C4-2B (cell line): ENCODE measurements at regions not wholly inside any gene's neighbourhood (a gene's known extent, or its start where the extent isn't known, plus 50 kb on each side); places are given as distances from the start of the nearest gene placed in this dataset.

Experiments used
- ZFX ChIP-seq: fragments of 450-650 bp; IDR thresholded peaks from 2 replicates; pipeline ENCODE4 v1.6.1; 2017
- TF ChIP-seq, protein P1 (sequence below): fragments of 450-650 bp; conservative IDR thresholded peaks from 2 replicates; pipeline ENCODE4 v1.5.1; 2017; ENCODE audit warnings: mild to moderate bottlenecking

GRCh38 chr7:15998617-15999016 lies 312.1 kb upstream of the MEOX2 start:
- TF ChIP-seq, protein P1, sequence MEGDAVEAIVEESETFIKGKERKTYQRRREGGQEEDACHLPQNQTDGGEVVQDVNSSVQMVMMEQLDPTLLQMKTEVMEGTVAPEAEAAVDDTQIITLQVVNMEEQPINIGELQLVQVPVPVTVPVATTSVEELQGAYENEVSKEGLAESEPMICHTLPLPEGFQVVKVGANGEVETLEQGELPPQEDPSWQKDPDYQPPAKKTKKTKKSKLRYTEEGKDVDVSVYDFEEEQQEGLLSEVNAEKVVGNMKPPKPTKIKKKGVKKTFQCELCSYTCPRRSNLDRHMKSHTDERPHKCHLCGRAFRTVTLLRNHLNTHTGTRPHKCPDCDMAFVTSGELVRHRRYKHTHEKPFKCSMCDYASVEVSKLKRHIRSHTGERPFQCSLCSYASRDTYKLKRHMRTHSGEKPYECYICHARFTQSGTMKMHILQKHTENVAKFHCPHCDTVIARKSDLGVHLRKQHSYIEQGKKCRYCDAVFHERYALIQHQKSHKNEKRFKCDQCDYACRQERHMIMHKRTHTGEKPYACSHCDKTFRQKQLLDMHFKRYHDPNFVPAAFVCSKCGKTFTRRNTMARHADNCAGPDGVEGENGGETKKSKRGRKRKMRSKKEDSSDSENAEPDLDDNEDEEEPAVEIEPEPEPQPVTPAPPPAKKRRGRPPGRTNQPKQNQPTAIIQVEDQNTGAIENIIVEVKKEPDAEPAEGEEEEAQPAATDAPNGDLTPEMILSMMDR: no peak
- TF ChIP-seq ZFX: no peak
